Endothelial cell of umbilical vein (primary cell): ENCODE measurements at regions not wholly inside any gene's neighbourhood (a gene's known extent, or its start where the extent isn't known, plus 50 kb on each side); places are given as distances from the start of the nearest gene placed in this dataset.

Experiments
- BruUV-seq: library from RNA; stranded (reverse); fragments of 400-500 nt; replicated peaks from 2 replicates; lab custom pipeline; 2021; lab: Mats Ljungman, UMichigan
- CTCF ChIA-PET: fragments of 300-600, 350-600 bp; sonication (Branson Sonifier 250); formaldehyde crosslinking; loops from one replicate; lab custom pipeline; 2021; ENCODE audit warnings: antibody characterized with exemption, inconsistent platforms; lab: Charles Lee
- POLR2A ChIA-PET: fragments of 300-600, 350-600 bp; sonication (Branson Sonifier 250); formaldehyde crosslinking; loops from one replicate; lab custom pipeline; 2021; ENCODE audit warnings: antibody characterized with exemption, inconsistent platforms; lab: Charles Lee
- DNase-seq: peaks from one replicate; pipeline ENCODE4 v3.0.0-alpha.2; 2011; ENCODE audit warnings: low read depth, low spot score
- FAIRE-seq: peaks from 2 replicates; lab custom pipeline; 2011; peaks lifted over from hg19 to GRCh38; lab: Jason Lieb, UNC
- H2AFZ ChIP-seq: 2 replicates; pipeline ENCODE4 v1.6.0; 2012; ENCODE audit warnings: low read depth, low read length, control low read depth, inconsistent platforms
- H3K27ac ChIP-seq: 2 replicates; pipeline ENCODE4 v1.5.1; 2011; ENCODE audit warnings: low read depth, mild to moderate bottlenecking, control low read depth, low read length, moderate library complexity; ENCODE audit not compliant: insufficient read depth
- H3K27me3 ChIP-seq, 2 experiments: 2 replicates each; pipeline versions ENCODE4 v1.6.0 to v1.6.1; 2011; ENCODE audit warnings: low read length in 2 of 2, mixed read lengths in 1 of 2; ENCODE audit not compliant: control insufficient read depth in 2 of 2, insufficient read depth in 2 of 2
- H3K36me3 ChIP-seq, 2 experiments: 2 replicates in 1 of 2; 3 replicates in 1 of 2; pipeline ENCODE4 v1.5.1; 2011; ENCODE audit warnings: low read length in 2 of 2, mild to moderate bottlenecking in 1 of 2, moderate library complexity in 1 of 2; ENCODE audit not compliant: control insufficient read depth in 2 of 2, insufficient read depth in 2 of 2; ENCODE audit errors: extremely low read depth in 1 of 2
- H3K4me1 ChIP-seq: 3 replicates; pipeline ENCODE4 v1.5.1; 2011; ENCODE audit warnings: mild to moderate bottlenecking, low read length; ENCODE audit not compliant: control insufficient read depth, insufficient read depth; ENCODE audit errors: extremely low read depth
- H3K4me2 ChIP-seq: 2 replicates; pipeline ENCODE4 v1.6.1; 2011; ENCODE audit warnings: low read length, control low read depth, mixed read lengths; ENCODE audit not compliant: insufficient read depth
- H3K4me3 ChIP-seq, 3 experiments: fragments of 200-600 bp in 1 of 3; sonication (generic), shearing (Covaris generic) in 1 of 3; replicated peaks in 1 of 3; 2 replicates each; pipeline ENCODE4 v1.5.1; 2011 to 2016; ENCODE audit warnings: control low read depth in 3 of 3, low read length in 3 of 3, mild to moderate bottlenecking in 2 of 3, inconsistent platforms in 1 of 3, low read depth in 1 of 3, moderate library complexity in 1 of 3; ENCODE audit not compliant: insufficient read depth in 1 of 3
- H3K79me2 ChIP-seq: 2 replicates; pipeline ENCODE4 v1.6.0; 2012; ENCODE audit warnings: low read length, inconsistent platforms; ENCODE audit not compliant: control insufficient read depth, insufficient read depth
- H3K9ac ChIP-seq: replicated peaks from 2 replicates; pipeline ENCODE3; 2011; ENCODE audit warnings: low read length, control low read depth; ENCODE audit not compliant: insufficient read depth; ENCODE audit errors: extremely low read depth
- H3K9me1 ChIP-seq: replicated peaks from 3 replicates; pipeline ENCODE4 v1.6.0; 2011; ENCODE audit warnings: mild to moderate bottlenecking, low read length; ENCODE audit not compliant: control insufficient read depth, insufficient read depth; ENCODE audit errors: extremely low read depth
- H3K9me3 ChIP-seq: replicated peaks from 2 replicates; pipeline ENCODE4 v1.5.1; 2012; ENCODE audit warnings: low read length, inconsistent platforms; ENCODE audit not compliant: control insufficient read depth, insufficient read depth
- H4K20me1 ChIP-seq: replicated peaks from 2 replicates; pipeline ENCODE3; 2011; ENCODE audit warnings: mild to moderate bottlenecking, low read length; ENCODE audit not compliant: control insufficient read depth, insufficient read depth; ENCODE audit errors: extremely low read depth
- EZH2 ChIP-seq: IDR thresholded peaks from 2 replicates; pipeline ENCODE4 v1.6.1; 2012; ENCODE audit warnings: borderline replicate concordance, low read depth, mild to moderate bottlenecking, moderate library complexity, low read length, inconsistent platforms; ENCODE audit not compliant: severe bottlenecking
- FOS ChIP-seq: IDR thresholded peaks from 2 replicates; pipeline ENCODE4 v1.6.1; 2011; ENCODE audit warnings: mild to moderate bottlenecking, low read length, moderate library complexity, borderline replicate concordance; ENCODE audit not compliant: insufficient read depth
- GATA2 ChIP-seq: IDR thresholded peaks from 2 replicates; pipeline ENCODE4 v1.7.0; 2011; ENCODE audit warnings: low read depth, mild to moderate bottlenecking, moderate library complexity, mixed read lengths, low read length; ENCODE audit not compliant: insufficient read length, insufficient read depth
- JUN ChIP-seq: IDR thresholded peaks from 2 replicates; pipeline ENCODE4 v1.6.1; 2011; ENCODE audit warnings: borderline replicate concordance, low read depth; ENCODE audit not compliant: insufficient read length, insufficient read depth
- MYC ChIP-seq: IDR thresholded peaks from one replicate; pipeline ENCODE4 v1.6.1; 2011; ENCODE audit warnings: mild to moderate bottlenecking, low read depth, low read length
- POLR2A ChIP-seq: IDR thresholded peaks from 2 replicates; pipeline ENCODE4 v1.6.1; 2012; ENCODE audit warnings: low read depth, mild to moderate bottlenecking, control low read depth, low read length
- POLR2AphosphoS5 ChIP-seq: IDR thresholded peaks from 2 replicates; pipeline ENCODE4 v1.6.1; 2012; ENCODE audit warnings: low read depth, mild to moderate bottlenecking, control low read depth, low read length, moderate library complexity; ENCODE audit not compliant: insufficient read depth
- dilution Hi-C: fragments of 300-500 bp; cut with MboI; formaldehyde crosslinking; loops from one replicate; pipeline ENCODE4 v1.15.0; 2019; ENCODE audit warnings: low sequenced_read_pairs; ENCODE audit not compliant: extremely low pct_ligation_motif_present
- intact Hi-C: fragments of 100-400 bp; cut with micrococcal nuclease; formaldehyde crosslinking; loops from one replicate; pipeline ENCODE4 v1.10.0; 2022
- TF ChIP-seq, protein P1 (sequence below): IDR thresholded peaks from 2 replicates; pipeline ENCODE4 v1.6.1; 2011; ENCODE audit not compliant: insufficient read depth, insufficient read length
- TF ChIP-seq, protein P2 (sequence below), 2 donors: IDR thresholded peaks; 1 replicate in 1 of 2; 2 replicates in 1 of 2; pipeline ENCODE4 v1.5.1; 2011; ENCODE audit warnings: low read length in 2 of 2, mild to moderate bottlenecking in 2 of 2, moderate library complexity in 2 of 2, control low read depth in 1 of 2, inconsistent platforms in 1 of 2, low read depth in 1 of 2; ENCODE audit not compliant: insufficient read depth in 1 of 2; ENCODE audit errors: extremely low read depth in 1 of 2

DNA sequence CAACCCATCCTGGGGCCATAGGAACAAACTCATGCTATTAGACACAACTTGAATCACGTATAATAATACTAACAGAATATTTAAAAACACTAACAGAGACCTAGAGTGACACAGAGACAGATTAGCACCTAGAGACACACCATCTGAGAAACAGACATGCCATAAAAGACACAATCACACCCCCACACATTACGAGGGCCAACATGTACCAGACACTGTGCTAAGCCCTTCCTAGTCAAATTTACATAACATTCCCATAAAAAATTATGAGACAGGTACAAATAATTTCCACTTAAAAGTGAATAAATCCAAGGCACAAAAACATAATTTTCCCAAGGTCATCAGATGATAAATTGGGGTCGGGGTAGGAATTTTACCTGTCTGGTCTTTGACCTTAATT, 141.1 kb upstream of the PRSS16 start:
- dilution Hi-C loops, result no loop called here
- Histone ChIP-seq H3K79me2 (no peaks in the 10 kb centered on the region), H3K4me3 (no peak overlapping the region), H3K4me2 (no peak overlapping the region), H3K9me1 (no peaks in the 10 kb centered on the region), H3K27me3 (peaks cover 2 to 4% of the 10 kb centered on the region in 2 experiments), H2AFZ (no peak overlapping the region), H4K20me1 (no peaks in the 10 kb centered on the region), H3K27ac (no peak overlapping the region), H3K36me3 (no peaks in the 10 kb centered on the region), H3K9me3 (no peaks in the 10 kb centered on the region), H3K9ac (no peak overlapping the region), H3K4me1 (no peaks in the 10 kb centered on the region)
- no peak for FAIRE-seq
- ChIA-PET POLR2A (no interaction called here), CTCF (no interaction called here)
- intact Hi-C loops, result no loop called here
- no peak for DNase-seq
- no TSS peak for BruUV-seq
- TF ChIP-seq JUN (no peak), FOS (no peak), POLR2A (no peak), EZH2 (no peak), MYC (no peak), POLR2AphosphoS5 (no peak), GATA2 (no peak)
- TF ChIP-seq, protein P1, sequence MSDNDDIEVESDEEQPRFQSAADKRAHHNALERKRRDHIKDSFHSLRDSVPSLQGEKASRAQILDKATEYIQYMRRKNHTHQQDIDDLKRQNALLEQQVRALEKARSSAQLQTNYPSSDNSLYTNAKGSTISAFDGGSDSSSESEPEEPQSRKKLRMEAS, result no peak
- TF ChIP-seq, protein P2, sequence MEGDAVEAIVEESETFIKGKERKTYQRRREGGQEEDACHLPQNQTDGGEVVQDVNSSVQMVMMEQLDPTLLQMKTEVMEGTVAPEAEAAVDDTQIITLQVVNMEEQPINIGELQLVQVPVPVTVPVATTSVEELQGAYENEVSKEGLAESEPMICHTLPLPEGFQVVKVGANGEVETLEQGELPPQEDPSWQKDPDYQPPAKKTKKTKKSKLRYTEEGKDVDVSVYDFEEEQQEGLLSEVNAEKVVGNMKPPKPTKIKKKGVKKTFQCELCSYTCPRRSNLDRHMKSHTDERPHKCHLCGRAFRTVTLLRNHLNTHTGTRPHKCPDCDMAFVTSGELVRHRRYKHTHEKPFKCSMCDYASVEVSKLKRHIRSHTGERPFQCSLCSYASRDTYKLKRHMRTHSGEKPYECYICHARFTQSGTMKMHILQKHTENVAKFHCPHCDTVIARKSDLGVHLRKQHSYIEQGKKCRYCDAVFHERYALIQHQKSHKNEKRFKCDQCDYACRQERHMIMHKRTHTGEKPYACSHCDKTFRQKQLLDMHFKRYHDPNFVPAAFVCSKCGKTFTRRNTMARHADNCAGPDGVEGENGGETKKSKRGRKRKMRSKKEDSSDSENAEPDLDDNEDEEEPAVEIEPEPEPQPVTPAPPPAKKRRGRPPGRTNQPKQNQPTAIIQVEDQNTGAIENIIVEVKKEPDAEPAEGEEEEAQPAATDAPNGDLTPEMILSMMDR (IDR thresholded peaks at IDR 0.05; ENCODE audit: extremely low read depth in 1 of 2, insufficient read depth in 1 of 2, low read depth in 1 of 2, low read length in 2 of 2), result no peak
